ENCODE measurements at regions not wholly inside any gene's neighbourhood (a gene's known extent, or its start where the extent isn't known, plus 50 kb on each side); places are given as distances from the start of the nearest gene placed in this dataset.

GRCh38 chr6:133040094-133040802, 200.9 kb upstream of the EYA4 start:
- H3K27me3 Mint-ChIP-seq (ENCODE audit: insufficient read depth, unreplicated experiment): peaks cover 60% of the 10 kb centered on the region
- H3K36me3 Mint-ChIP-seq (ENCODE audit: insufficient read depth, unreplicated experiment): no peaks in the 10 kb centered on the region
- ChIA-PET CTCF (interaction anchor here (0.6 to 2.4 kb wide), 12 partner anchors 10 to 473 kb away, joined by 3 to 10 read pairs (median 3); no protein-coding TSS in a partner anchor), POLR2A (no interaction called here)
- no peaks in the 10 kb centered on the region for H3K4me1 Mint-ChIP-seq (ENCODE audit: insufficient read depth, unreplicated experiment)
- no peak overlapping the region for H3K4me3 Mint-ChIP-seq (ENCODE audit: unreplicated experiment)
- no TSS peak for BruUV-seq (replicated peaks)
- intact Hi-C loops (cut with micrococcal nuclease): loop anchor here (1.0 to 5.0 kb wide), 4 partner anchors 77 to 472 kb away; no protein-coding TSS in a partner anchor
- peak; percentile 58 for TF ChIP-seq CTCF (IDR thresholded peaks at IDR 0.05; ENCODE audit: unreplicated experiment)
- H3K9me3 Mint-ChIP-seq (ENCODE audit: unreplicated experiment): no peaks in the 10 kb centered on the region
- peak; percentile 27 for DNase-seq (ENCODE audit: unreplicated experiment)
- H3K27ac Mint-ChIP-seq (ENCODE audit: low read depth, unreplicated experiment): no peak overlapping the region

- TF ChIP-seq CTCF (IDR thresholded peaks at IDR 0.05; ENCODE audit: unreplicated experiment): no peak
- DNase-seq (ENCODE audit: unreplicated experiment): no peak
- ChIA-PET POLR2A (no interaction called here), CTCF (interaction anchor here (0.6 to 2.4 kb wide), 10 partner anchors 11 to 448 kb away, joined by 3 to 10 read pairs (median 4); no protein-coding TSS in a partner anchor)
- Mint-ChIP-seq H3K27ac (ENCODE audit: low read depth, unreplicated experiment) (no peak overlapping the region), H3K9me3 (ENCODE audit: unreplicated experiment) (no peaks in the 10 kb centered on the region), H3K27me3 (ENCODE audit: insufficient read depth, unreplicated experiment) (peaks cover 58% of the 10 kb centered on the region), H3K4me3 (ENCODE audit: unreplicated experiment) (no peak overlapping the region), H3K36me3 (ENCODE audit: insufficient read depth, unreplicated experiment) (no peaks in the 10 kb centered on the region), H3K4me1 (ENCODE audit: insufficient read depth, unreplicated experiment) (no peaks in the 10 kb centered on the region)
- intact Hi-C loops (cut with micrococcal nuclease): loop anchor here (1.0 to 5.0 kb wide), 4 partner anchors 78 to 471 kb away; no protein-coding TSS in a partner anchor
- BruUV-seq (replicated peaks): no TSS peak
Measured at GRCh38 chr6:133040803-133041419, 200.2 kb upstream of the EYA4 start.

GRCh38 chr6:133042550-133043120, 198.5 kb upstream of the EYA4 start:
- intact Hi-C loops (cut with micrococcal nuclease): loop anchor here (5.0 kb wide), 1 partner anchor 470 kb away; no protein-coding TSS in a partner anchor
- no peak overlapping the region for H3K27ac Mint-ChIP-seq (ENCODE audit: low read depth, unreplicated experiment)
- BruUV-seq (replicated peaks): no TSS peak
- H3K9me3 Mint-ChIP-seq (ENCODE audit: unreplicated experiment): no peaks in the 10 kb centered on the region
- H3K4me3 Mint-ChIP-seq (ENCODE audit: unreplicated experiment): no peak overlapping the region
- CTCF ChIA-PET: interaction anchor here (0.7 kb wide), 1 partner anchor 66 kb away, joined by 3 read pairs; no protein-coding TSS in a partner anchor
- DNase-seq (ENCODE audit: unreplicated experiment): no peak
- no peaks in the 10 kb centered on the region for H3K36me3 Mint-ChIP-seq (ENCODE audit: insufficient read depth, unreplicated experiment)
- peaks cover 58% of the 10 kb centered on the region for H3K27me3 Mint-ChIP-seq (ENCODE audit: insufficient read depth, unreplicated experiment)
- POLR2A ChIA-PET: no interaction called here
- H3K4me1 Mint-ChIP-seq (ENCODE audit: insufficient read depth, unreplicated experiment): no peaks in the 10 kb centered on the region
- no peak for TF ChIP-seq CTCF (IDR thresholded peaks at IDR 0.05; ENCODE audit: unreplicated experiment)

GRCh38 chr6:133046576-133046975, 194.6 kb upstream of the EYA4 start:
- ChIA-PET CTCF (interaction anchor here (0.8 kb wide), 1 partner anchor 42 kb away, joined by 3 read pairs; no protein-coding TSS in a partner anchor), POLR2A (interaction anchor here (1.1 kb wide), 1 partner anchor 13 kb away, joined by 6 read pairs; no protein-coding TSS in a partner anchor)
- BruUV-seq (replicated peaks): no TSS peak
- intact Hi-C loops (cut with micrococcal nuclease): no loop called here
- no peak overlapping the region for H3K4me3 Mint-ChIP-seq (ENCODE audit: unreplicated experiment)
- H3K36me3 Mint-ChIP-seq (ENCODE audit: insufficient read depth, unreplicated experiment): no peaks in the 10 kb centered on the region
- TF ChIP-seq CTCF (IDR thresholded peaks at IDR 0.05; ENCODE audit: unreplicated experiment): no peak
- H3K4me1 Mint-ChIP-seq (ENCODE audit: insufficient read depth, unreplicated experiment): no peaks in the 10 kb centered on the region
- no peak for DNase-seq (ENCODE audit: unreplicated experiment)
- H3K27ac Mint-ChIP-seq (ENCODE audit: low read depth, unreplicated experiment): no peak overlapping the region
- H3K27me3 Mint-ChIP-seq (ENCODE audit: insufficient read depth, unreplicated experiment): peaks cover 70% of the 10 kb centered on the region
- H3K9me3 Mint-ChIP-seq (ENCODE audit: unreplicated experiment): no peaks in the 10 kb centered on the region

All from MCF 10A (cell line).